HG02938 (cell line): ENCODE measurements at regions not wholly inside any gene's neighbourhood (a gene's known extent, or its start where the extent isn't known, plus 50 kb on each side); places are given as distances from the start of the nearest gene placed in this dataset.

ENCODE experiments used
- ATAC-seq: cut with Tn5 transposase; IDR thresholded peaks from one replicate; pipeline ENCODE4 v1.9.1; 2021; ENCODE audit warnings: mild to moderate bottlenecking, moderate library complexity; ENCODE audit not compliant: unreplicated experiment

- ATAC-seq, result peak; percentile 93
These were observed 185.1 kb downstream of the CLIC5 start for GRCh38 chr6:45830441-45831139.

- no peak for ATAC-seq
These were observed 185.8 kb downstream of the CLIC5 start for GRCh38 chr6:45829873-45830272.

- ATAC-seq, result no peak
These were observed 187.6 kb downstream of the CLIC5 start for GRCh38 chr6:45827952-45828530.

- no peak for ATAC-seq
These were observed 192.8 kb downstream of the CLIC5 start for GRCh38 chr6:45822873-45823272.

GRCh38 chr6:45822246-45822812, 193.3 kb downstream of the CLIC5 start:
- no peak for ATAC-seq

- no peak for ATAC-seq
These were observed 197.0 kb downstream of the CLIC5 start for GRCh38 chr6:45818655-45819054.

- no peak for ATAC-seq
These were observed 198.9 kb downstream of the CLIC5 start for GRCh38 chr6:45816674-45817297.

- no peak for ATAC-seq
These were observed 200.1 kb downstream of the CLIC5 start for GRCh38 chr6:45815466-45816125.

GRCh38 chr6:45814772-45815171, 200.9 kb downstream of the CLIC5 start:
- ATAC-seq, result no peak

- no peak for ATAC-seq
These were observed 201.7 kb downstream of the CLIC5 start for GRCh38 chr6:45813943-45814342.

GRCh38 chr6:45812922-45813321, 202.7 kb downstream of the CLIC5 start:
- no peak for ATAC-seq

- ATAC-seq, result no peak
These were observed 206.7 kb downstream of the CLIC5 start for GRCh38 chr6:45808917-45809316.

GRCh38 chr6:45808042-45808645, 207.5 kb downstream of the CLIC5 start:
- ATAC-seq, result no peak

- ATAC-seq, result no peak
These were observed 208.2 kb downstream of the CLIC5 start for GRCh38 chr6:45807311-45808041.

GRCh38 chr6:45806172-45806571, 209.5 kb downstream of the CLIC5 start:
- ATAC-seq, result no peak

- ATAC-seq, result no peak
These were observed 212.6 kb downstream of the CLIC5 start for GRCh38 chr6:45803071-45803470.

GRCh38 chr6:45801471-45802289, 214.0 kb downstream of the CLIC5 start:
- peak; percentile 56 for ATAC-seq

- no peak for ATAC-seq
These were observed 214.7 kb downstream of the CLIC5 start for GRCh38 chr6:45800911-45801310.

GRCh38 chr6:45795678-45796077, 220.0 kb downstream of the CLIC5 start:
- ATAC-seq, result no peak

GRCh38 chr6:45794465-45794864, 221.2 kb downstream of the CLIC5 start:
- ATAC-seq, result no peak
